Suprapubic skin (tissue), 4 donors: ENCODE measurements at regions not wholly inside any gene's neighbourhood (a gene's known extent, or its start where the extent isn't known, plus 50 kb on each side); places are given as distances from the start of the nearest gene placed in this dataset.

ENCODE experiments used
- DNase-seq, 2 donors: peaks; one replicate each; pipeline ENCODE4 v3.0.0-alpha.2; 2019; ENCODE audit warnings: low spot score in 2 of 2
- H3K27ac ChIP-seq: fragments of 200-600 bp; sonication (generic); one replicate; pipeline ENCODE4 v1.5.1; 2019
- H3K27me3 ChIP-seq: fragments of 200-600 bp; sonication (generic); one replicate; pipeline ENCODE4 v1.5.1; 2019
- H3K36me3 ChIP-seq: fragments of 200-600 bp; sonication (generic); one replicate; pipeline ENCODE4 v1.5.1; 2019
- H3K4me1 ChIP-seq: fragments of 200-600 bp; sonication (generic); one replicate; pipeline ENCODE4 v1.5.1; 2019
- H3K4me3 ChIP-seq: fragments of 200-600 bp; sonication (generic); one replicate; pipeline ENCODE4 v1.5.1; 2019; ENCODE audit warnings: mild to moderate bottlenecking
- H3K9me3 ChIP-seq: fragments of 200-600 bp; sonication (generic); one replicate; pipeline ENCODE4 v1.5.1; 2019
- CTCF ChIP-seq, 2 donors: fragments of 200-600 bp in 1 of 2; fragments of 450-650 bp in 1 of 2; sonication (generic) in 1 of 2; IDR thresholded peaks; one replicate each; pipeline ENCODE4 v1.5.1; 2016 to 2019; ENCODE audit warnings: antibody characterized with exemption in 2 of 2, mild to moderate bottlenecking in 1 of 2, moderate library complexity in 1 of 2
- EP300 ChIP-seq: sonication (generic); formaldehyde crosslinking; IDR thresholded peaks from one replicate; pipeline ENCODE4 v1.6.1; 2017; ENCODE audit warnings: antibody characterized with exemption
- POLR2A ChIP-seq, 2 donors: fragments of 450-650 bp; IDR thresholded peaks; one replicate each; pipeline ENCODE4 v1.6.1; 2017; ENCODE audit warnings: antibody characterized with exemption in 2 of 2, mild to moderate bottlenecking in 2 of 2, moderate library complexity in 2 of 2
- POLR2AphosphoS5 ChIP-seq, 3 donors: sonication (generic); formaldehyde crosslinking; IDR thresholded peaks; one replicate each; pipeline ENCODE4 v1.6.1; 2017; ENCODE audit warnings: antibody characterized with exemption in 3 of 3
- WGBS: methylation state at CpG from one replicate; pipeline ENCODE4 v1.1.5; 2018; 5-methylcytosine and 5-hydroxymethylcytosine counted together

DNA sequence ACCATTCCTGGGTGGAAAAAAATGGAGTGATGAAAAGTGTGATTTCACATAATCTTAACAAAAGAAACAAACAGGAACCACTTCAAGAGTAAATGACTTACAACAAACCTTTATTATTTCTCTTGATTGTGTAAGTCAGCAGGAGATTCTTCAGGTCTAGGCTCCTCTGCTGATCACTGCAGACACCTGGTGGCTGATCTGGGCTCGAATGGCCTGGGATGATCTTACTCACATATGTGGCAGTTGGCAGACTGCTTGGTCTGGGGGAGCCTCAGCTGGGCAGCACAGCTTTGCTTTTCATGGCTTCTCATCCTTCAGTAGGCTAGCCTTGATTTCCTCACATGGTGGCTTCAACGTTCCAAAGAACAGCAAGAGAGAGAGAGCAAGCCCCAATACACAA, 215.4 kb upstream of the PRICKLE1 start:
- no peaks in the 10 kb centered on the region for H3K4me1 ChIP-seq
- DNase-seq: no peak
- TF ChIP-seq CTCF (IDR thresholded peaks at IDR 0.05): no peak
- TF ChIP-seq POLR2A (IDR thresholded peaks at IDR 0.05): no peak
- no peak for TF ChIP-seq EP300
- TF ChIP-seq POLR2AphosphoS5 (IDR thresholded peaks at IDR 0.05): no peak
- H3K4me3 ChIP-seq: no peak overlapping the region
- H3K9me3 ChIP-seq: no peaks in the 10 kb centered on the region
- H3K27me3 ChIP-seq: no peaks in the 10 kb centered on the region
- H3K36me3 ChIP-seq: no peaks in the 10 kb centered on the region
- H3K27ac ChIP-seq: no peak overlapping the region
- WGBS: 85% methylated on average over 2 of the region's 2 CpGs

GRCh38 chr12:42802785-42803189, 213.2 kb upstream of the PRICKLE1 start:
- no peak for DNase-seq
- no peaks in the 10 kb centered on the region for H3K27me3 ChIP-seq
- H3K27ac ChIP-seq: no peak overlapping the region
- no peaks in the 10 kb centered on the region for H3K9me3 ChIP-seq
- 52% methylated on average over 4 of the region's 4 CpGs for WGBS
- H3K4me1 ChIP-seq: no peaks in the 10 kb centered on the region
- H3K36me3 ChIP-seq: no peaks in the 10 kb centered on the region
- no peak for TF ChIP-seq CTCF (IDR thresholded peaks at IDR 0.05)
- TF ChIP-seq EP300: no peak
- TF ChIP-seq POLR2AphosphoS5 (IDR thresholded peaks at IDR 0.05): no peak
- no peak for TF ChIP-seq POLR2A (IDR thresholded peaks at IDR 0.05)
- H3K4me3 ChIP-seq: no peak overlapping the region

- Histone ChIP-seq H3K4me3 (no peak overlapping the region), H3K4me1 (no peaks in the 10 kb centered on the region), H3K27ac (no peak overlapping the region), H3K27me3 (no peaks in the 10 kb centered on the region), H3K9me3 (no peaks in the 10 kb centered on the region), H3K36me3 (no peaks in the 10 kb centered on the region)
- 92% methylated on average over 2 of the region's 2 CpGs for WGBS
- no peak for TF ChIP-seq EP300
- DNase-seq: no peak
Measured at GRCh38 chr12:42801271-42801670, 211.7 kb upstream of the PRICKLE1 start.

DNA sequence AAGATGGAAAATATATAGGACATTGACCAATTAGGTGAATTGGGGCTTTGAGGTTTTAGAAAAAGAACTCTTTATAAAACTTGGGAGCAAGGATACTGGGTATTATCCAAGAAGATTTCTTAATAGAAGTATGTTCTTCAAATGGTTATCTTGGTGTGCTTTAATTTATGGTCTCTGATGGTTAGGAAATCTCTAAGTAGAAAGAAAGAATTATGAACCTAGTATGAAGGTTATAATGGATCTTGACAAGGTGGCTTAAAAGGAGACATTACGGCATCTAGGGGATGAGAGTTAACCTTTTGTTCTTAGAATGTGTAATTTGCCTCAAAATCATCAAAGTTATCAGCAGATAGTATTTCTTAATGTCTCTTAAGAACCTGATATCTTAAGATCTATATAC, 210.4 kb upstream of the PRICKLE1 start:
- Histone ChIP-seq H3K36me3 (no peaks in the 10 kb centered on the region), H3K4me1 (no peaks in the 10 kb centered on the region), H3K27me3 (no peaks in the 10 kb centered on the region), H3K4me3 (no peak overlapping the region), H3K27ac (no peak overlapping the region), H3K9me3 (no peaks in the 10 kb centered on the region)
- TF ChIP-seq POLR2AphosphoS5 (IDR thresholded peaks at IDR 0.05): no peak
- no peak for TF ChIP-seq EP300
- TF ChIP-seq POLR2A (IDR thresholded peaks at IDR 0.05): no peak
- TF ChIP-seq CTCF (IDR thresholded peaks at IDR 0.05): no peak
- 87% methylated on average over 1 of the region's 1 CpG for WGBS
- no peak for DNase-seq

DNA sequence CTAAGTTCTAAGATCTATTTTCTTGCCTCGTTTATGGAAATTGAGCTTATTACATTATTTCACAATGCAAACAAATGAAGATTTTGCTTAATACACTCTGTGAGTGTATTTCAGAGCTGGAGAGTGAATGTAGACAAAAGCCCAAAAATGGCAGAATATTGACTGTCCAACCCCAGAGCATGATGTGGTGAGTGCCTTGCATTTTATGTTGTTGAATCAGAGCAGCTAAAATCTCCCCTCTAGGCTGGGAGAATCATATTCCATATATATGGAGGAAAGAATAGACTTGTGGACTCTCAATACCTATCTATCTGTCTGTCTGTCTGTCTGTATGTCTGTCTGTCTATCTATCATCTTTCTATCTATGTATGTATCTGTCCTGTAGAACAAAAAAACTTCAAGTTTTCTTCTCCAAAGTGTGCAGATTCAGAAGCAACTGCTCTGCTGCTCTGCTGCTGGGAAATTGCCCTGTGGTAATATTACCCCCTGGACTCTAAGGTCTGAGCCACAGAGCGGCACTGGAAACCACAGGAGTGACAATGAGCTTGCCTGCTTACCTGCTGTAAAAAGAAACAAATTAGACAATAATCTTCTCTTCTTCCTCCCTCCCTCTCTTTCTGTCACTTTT, 209.4 kb upstream of the PRICKLE1 start:
- no peak overlapping the region for H3K4me3 ChIP-seq
- no peaks in the 10 kb centered on the region for H3K36me3 ChIP-seq
- no peak overlapping the region for H3K27ac ChIP-seq
- no peak for DNase-seq
- TF ChIP-seq POLR2AphosphoS5 (IDR thresholded peaks at IDR 0.05) (no peak), POLR2A (IDR thresholded peaks at IDR 0.05) (no peak), EP300 (no peak), CTCF (IDR thresholded peaks at IDR 0.05) (no peak)
- WGBS: 94% methylated on average over 2 of the region's 2 CpGs
- H3K27me3 ChIP-seq: no peaks in the 10 kb centered on the region
- no peaks in the 10 kb centered on the region for H3K4me1 ChIP-seq
- no peaks in the 10 kb centered on the region for H3K9me3 ChIP-seq

DNA sequence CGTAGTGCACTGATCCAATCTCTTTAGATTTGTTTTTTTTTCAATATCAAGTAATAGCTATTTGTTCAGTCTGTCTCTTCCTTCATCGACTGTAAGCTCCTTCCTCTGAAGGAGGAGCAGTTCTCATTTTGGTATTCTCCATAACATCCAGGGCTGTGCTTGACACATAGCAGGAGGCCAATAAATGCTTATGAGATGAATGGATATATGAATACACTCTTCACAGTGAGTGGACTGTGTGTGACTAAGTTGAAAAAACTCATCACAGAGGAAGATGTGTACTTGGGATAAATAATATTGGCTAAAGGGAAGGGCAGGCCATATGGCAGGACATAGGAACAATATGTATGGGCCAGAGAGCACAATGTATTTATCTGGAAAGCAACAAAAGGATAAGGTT, 205.3 kb upstream of the PRICKLE1 start:
- Histone ChIP-seq H3K27me3 (no peaks in the 10 kb centered on the region), H3K4me3 (no peak overlapping the region), H3K36me3 (no peaks in the 10 kb centered on the region), H3K4me1 (no peaks in the 10 kb centered on the region), H3K9me3 (no peaks in the 10 kb centered on the region), H3K27ac (no peak overlapping the region)
- TF ChIP-seq POLR2AphosphoS5 (IDR thresholded peaks at IDR 0.05) (no peak), CTCF (IDR thresholded peaks at IDR 0.05) (no peak), POLR2A (IDR thresholded peaks at IDR 0.05) (no peak), EP300 (no peak)
- 83% methylated on average over 2 of the region's 2 CpGs for WGBS
- no peak for DNase-seq
